ENCODE measurements at regions not wholly inside any gene's neighbourhood (a gene's known extent, or its start where the extent isn't known, plus 50 kb on each side); places are given as distances from the start of the nearest gene placed in this dataset.

DNA sequence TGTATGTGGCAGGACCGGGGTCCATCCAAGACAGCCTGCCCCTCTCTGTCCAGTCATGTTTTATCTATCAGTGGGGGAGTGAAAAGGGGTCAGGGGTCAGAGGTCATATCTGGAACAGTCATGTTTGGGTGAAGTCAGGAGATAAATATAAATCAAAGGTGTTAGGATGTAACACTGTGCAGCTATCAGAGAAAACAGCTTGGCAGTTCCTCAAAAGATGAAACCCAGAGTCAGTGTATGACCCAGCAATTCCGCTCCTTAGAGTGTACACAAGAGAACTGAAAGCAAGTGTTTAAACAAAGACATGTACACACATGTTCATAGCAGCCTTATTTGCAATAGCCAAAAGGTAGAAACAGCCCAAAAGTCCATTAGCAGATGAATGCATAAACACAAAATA lies 361.3 kb downstream of the FOXL1 start:
- TF ChIP-seq, protein P1, sequence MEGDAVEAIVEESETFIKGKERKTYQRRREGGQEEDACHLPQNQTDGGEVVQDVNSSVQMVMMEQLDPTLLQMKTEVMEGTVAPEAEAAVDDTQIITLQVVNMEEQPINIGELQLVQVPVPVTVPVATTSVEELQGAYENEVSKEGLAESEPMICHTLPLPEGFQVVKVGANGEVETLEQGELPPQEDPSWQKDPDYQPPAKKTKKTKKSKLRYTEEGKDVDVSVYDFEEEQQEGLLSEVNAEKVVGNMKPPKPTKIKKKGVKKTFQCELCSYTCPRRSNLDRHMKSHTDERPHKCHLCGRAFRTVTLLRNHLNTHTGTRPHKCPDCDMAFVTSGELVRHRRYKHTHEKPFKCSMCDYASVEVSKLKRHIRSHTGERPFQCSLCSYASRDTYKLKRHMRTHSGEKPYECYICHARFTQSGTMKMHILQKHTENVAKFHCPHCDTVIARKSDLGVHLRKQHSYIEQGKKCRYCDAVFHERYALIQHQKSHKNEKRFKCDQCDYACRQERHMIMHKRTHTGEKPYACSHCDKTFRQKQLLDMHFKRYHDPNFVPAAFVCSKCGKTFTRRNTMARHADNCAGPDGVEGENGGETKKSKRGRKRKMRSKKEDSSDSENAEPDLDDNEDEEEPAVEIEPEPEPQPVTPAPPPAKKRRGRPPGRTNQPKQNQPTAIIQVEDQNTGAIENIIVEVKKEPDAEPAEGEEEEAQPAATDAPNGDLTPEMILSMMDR (IDR thresholded peaks at IDR 0.05) = no peak
- no peak for TF ChIP-seq POLR2A (IDR thresholded peaks at IDR 0.05)
